Tibial nerve (tissue), 4 donors: ENCODE measurements at regions not wholly inside any gene's neighbourhood (a gene's known extent, or its start where the extent isn't known, plus 50 kb on each side); places are given as distances from the start of the nearest gene placed in this dataset.

Experiments used
- DNase-seq, 2 donors: peaks; one replicate each; pipeline ENCODE4 v3.0.0-alpha.2; 2019; ENCODE audit warnings: low spot score in 2 of 2
- H3K27ac ChIP-seq, 4 donors: fragments of 200-600 bp; sonication (generic) in 3 of 4; one replicate each; pipeline ENCODE4 v1.5.1; 2017 to 2019; ENCODE audit warnings: mild to moderate bottlenecking in 1 of 4
- H3K27me3 ChIP-seq, 2 donors: fragments of 200-600 bp; sonication (generic) in 1 of 2; one replicate each; pipeline versions ENCODE4 v1.5.1 to v1.6.0; 2017 to 2019
- H3K36me3 ChIP-seq, 3 donors: fragments of 200-600 bp; sonication (generic); one replicate each; pipeline ENCODE4 v1.5.1; 2018 to 2019
- H3K4me1 ChIP-seq, 4 donors: fragments of 200-600 bp; sonication (generic) in 3 of 4; one replicate each; pipeline ENCODE4 v1.5.1; 2017 to 2019
- H3K4me3 ChIP-seq, 4 donors: fragments of 200-600 bp; sonication (generic) in 3 of 4; one replicate each; pipeline ENCODE4 v1.5.1; 2017 to 2019; ENCODE audit warnings: mild to moderate bottlenecking in 1 of 4, moderate library complexity in 1 of 4
- H3K9me3 ChIP-seq, 4 donors: fragments of 200-600 bp; sonication (generic) in 3 of 4; one replicate each; pipeline ENCODE4 v1.5.1; 2017 to 2019
- EP300 ChIP-seq, 2 donors: sonication (generic); formaldehyde crosslinking; IDR thresholded peaks; one replicate each; pipeline ENCODE4 v1.6.1; 2017; ENCODE audit warnings: antibody characterized with exemption in 2 of 2, mild to moderate bottlenecking in 1 of 2
- POLR2A ChIP-seq, 2 donors: fragments of 450-650 bp; IDR thresholded peaks; one replicate each; pipeline ENCODE4 v1.6.1; 2017; ENCODE audit warnings: antibody characterized with exemption in 2 of 2, mild to moderate bottlenecking in 2 of 2, moderate library complexity in 2 of 2
- WGBS, 2 donors: methylation state at CpG; one replicate each; pipeline ENCODE4 v1.1.5; 2018; 5-methylcytosine and 5-hydroxymethylcytosine counted together
- TF ChIP-seq, protein P1 (sequence below), 5 experiments: fragments of 200-600 bp in 3 of 5; fragments of 450-650 bp in 2 of 5; sonication (generic) in 3 of 5; IDR thresholded peaks; one replicate each; pipeline ENCODE4 v1.5.1; 2016 to 2019; ENCODE audit warnings: antibody characterized with exemption in 5 of 5, mild to moderate bottlenecking in 3 of 5, moderate library complexity in 2 of 5

- peak in 1 of 2 donors; percentile 34 for DNase-seq
- 69 to 72% methylated on average over 31 to 32 of the region's 32 CpGs for WGBS, 2 donors
These were observed 238.9 kb downstream of the ERMARD start for GRCh38 chr6:169990095-169991030.

GRCh38 chr6:169989594-169989993, 238.2 kb downstream of the ERMARD start:
- TF ChIP-seq EP300 (IDR thresholded peaks at IDR 0.05) (no peak), POLR2A (IDR thresholded peaks at IDR 0.05) (no peak)
- TF ChIP-seq, protein P1, sequence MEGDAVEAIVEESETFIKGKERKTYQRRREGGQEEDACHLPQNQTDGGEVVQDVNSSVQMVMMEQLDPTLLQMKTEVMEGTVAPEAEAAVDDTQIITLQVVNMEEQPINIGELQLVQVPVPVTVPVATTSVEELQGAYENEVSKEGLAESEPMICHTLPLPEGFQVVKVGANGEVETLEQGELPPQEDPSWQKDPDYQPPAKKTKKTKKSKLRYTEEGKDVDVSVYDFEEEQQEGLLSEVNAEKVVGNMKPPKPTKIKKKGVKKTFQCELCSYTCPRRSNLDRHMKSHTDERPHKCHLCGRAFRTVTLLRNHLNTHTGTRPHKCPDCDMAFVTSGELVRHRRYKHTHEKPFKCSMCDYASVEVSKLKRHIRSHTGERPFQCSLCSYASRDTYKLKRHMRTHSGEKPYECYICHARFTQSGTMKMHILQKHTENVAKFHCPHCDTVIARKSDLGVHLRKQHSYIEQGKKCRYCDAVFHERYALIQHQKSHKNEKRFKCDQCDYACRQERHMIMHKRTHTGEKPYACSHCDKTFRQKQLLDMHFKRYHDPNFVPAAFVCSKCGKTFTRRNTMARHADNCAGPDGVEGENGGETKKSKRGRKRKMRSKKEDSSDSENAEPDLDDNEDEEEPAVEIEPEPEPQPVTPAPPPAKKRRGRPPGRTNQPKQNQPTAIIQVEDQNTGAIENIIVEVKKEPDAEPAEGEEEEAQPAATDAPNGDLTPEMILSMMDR (IDR thresholded peaks at IDR 0.05), result no peak
- no peaks in the 10 kb centered on the region for H3K4me1 ChIP-seq
- H3K27me3 ChIP-seq, result no peaks in the 10 kb centered on the region
- 77 to 85% methylated on average over 8 of the region's 8 CpGs for WGBS, 2 donors
- H3K9me3 ChIP-seq, result no peaks in the 10 kb centered on the region
- no peak overlapping the region for H3K27ac ChIP-seq
- no peaks in the 10 kb centered on the region for H3K36me3 ChIP-seq
- DNase-seq, result no peak
- H3K4me3 ChIP-seq, result no peak overlapping the region

More at GRCh38 chr6:169990095-169991030, 238.9 kb downstream of the ERMARD start:
- H3K27me3 ChIP-seq, result no peaks in the 10 kb centered on the region
- no peak overlapping the region for H3K4me3 ChIP-seq
- no peaks in the 10 kb centered on the region for H3K4me1 ChIP-seq
- H3K9me3 ChIP-seq, result no peaks in the 10 kb centered on the region
- no peaks in the 10 kb centered on the region for H3K36me3 ChIP-seq
- TF ChIP-seq EP300 (IDR thresholded peaks at IDR 0.05) (peak in 1 of 2 donors; percentile 47), POLR2A (IDR thresholded peaks at IDR 0.05) (no peak)
- TF ChIP-seq, protein P1 (IDR thresholded peaks at IDR 0.05), result peak in 1 of 5 experiments; percentile 14
- no peak overlapping the region for H3K27ac ChIP-seq

DNA sequence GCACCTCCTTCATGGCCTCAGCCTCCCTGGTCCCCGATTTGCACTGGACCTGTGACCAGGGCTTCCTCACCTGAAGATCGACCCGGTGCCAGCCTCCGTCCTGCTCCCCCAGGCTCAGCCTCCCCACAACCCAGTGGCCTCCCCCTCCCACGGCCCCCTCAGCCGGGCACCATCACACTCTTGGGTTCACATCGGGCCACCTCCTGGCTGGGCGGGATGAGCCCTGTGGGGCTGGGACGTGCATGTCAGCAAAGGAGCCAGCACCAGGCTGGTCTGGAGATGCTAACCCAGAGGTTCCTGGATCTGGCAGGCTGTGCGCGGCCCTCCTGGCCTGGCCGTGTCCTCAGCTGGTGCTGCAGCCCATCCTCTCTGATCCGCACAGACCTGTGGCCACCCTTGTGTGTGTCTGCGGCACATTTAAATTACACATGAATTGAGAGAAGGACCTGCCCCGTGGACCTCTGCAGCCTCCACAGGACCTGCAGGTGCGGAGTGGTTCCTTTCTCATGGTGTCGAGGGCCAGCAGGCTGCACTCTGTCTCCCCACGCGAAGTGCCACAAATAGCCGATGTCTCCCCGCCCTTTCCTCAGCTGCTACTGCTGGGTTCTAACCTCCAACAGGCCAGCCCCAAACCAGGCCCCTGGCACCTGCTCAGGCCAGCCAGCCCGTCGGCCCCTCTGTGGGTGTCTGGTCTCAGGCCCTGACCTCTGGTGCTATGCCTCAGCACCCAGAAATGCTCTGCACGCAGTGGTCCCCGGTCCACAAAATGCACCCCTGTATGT, 237.5 kb downstream of the ERMARD start:
- Histone ChIP-seq H3K9me3 (no peaks in the 10 kb centered on the region), H3K4me3 (no peak overlapping the region), H3K36me3 (no peaks in the 10 kb centered on the region), H3K4me1 (no peaks in the 10 kb centered on the region), H3K27ac (no peak overlapping the region), H3K27me3 (no peaks in the 10 kb centered on the region)
- DNase-seq, result no peak
- TF ChIP-seq POLR2A (IDR thresholded peaks at IDR 0.05), result no peak
- TF ChIP-seq, protein P1 (IDR thresholded peaks at IDR 0.05), result no peak
- TF ChIP-seq EP300 (IDR thresholded peaks at IDR 0.05), result no peak
- WGBS, 2 donors, result 92 to 93% methylated on average over 25 of the region's 25 CpGs

DNA sequence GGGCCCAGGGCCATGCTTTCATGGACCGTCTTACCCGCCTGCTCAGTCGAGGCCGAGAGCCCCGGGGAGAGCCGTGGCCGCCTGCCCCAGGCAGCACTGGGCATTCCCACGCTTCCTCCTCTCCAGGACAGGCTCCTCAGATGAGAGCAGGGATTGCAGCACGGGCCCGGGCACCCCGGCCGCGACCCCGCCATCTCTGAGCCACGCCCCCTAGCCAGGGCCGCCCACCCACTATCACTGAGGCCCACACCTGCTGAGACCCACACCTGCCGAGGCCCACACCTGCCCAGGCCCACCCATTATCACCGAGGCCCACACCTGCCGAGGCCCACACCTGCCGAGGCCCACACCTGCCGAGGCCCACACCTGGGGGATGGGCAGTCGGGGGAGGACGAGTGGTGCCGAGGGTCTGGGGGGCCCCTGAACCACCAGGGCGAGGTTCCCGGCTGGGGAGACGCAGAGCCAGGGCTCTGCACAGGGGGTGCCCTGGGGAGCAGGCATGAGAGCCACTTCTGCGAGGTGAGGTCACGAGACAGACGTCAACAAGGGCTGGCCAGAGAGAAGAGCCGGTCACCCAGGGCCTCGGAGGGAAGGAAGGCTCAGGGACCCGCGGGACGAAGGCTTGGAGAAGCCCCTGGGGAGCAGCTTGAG, 235.6 kb downstream of the ERMARD start:
- Histone ChIP-seq H3K4me1 (no peaks in the 10 kb centered on the region), H3K9me3 (no peaks in the 10 kb centered on the region), H3K27ac (no peak overlapping the region), H3K27me3 (no peaks in the 10 kb centered on the region), H3K36me3 (no peaks in the 10 kb centered on the region), H3K4me3 (no peak overlapping the region)
- no peak for DNase-seq
- TF ChIP-seq POLR2A (IDR thresholded peaks at IDR 0.05), result no peak
- TF ChIP-seq EP300 (IDR thresholded peaks at IDR 0.05), result no peak
- TF ChIP-seq, protein P1 (IDR thresholded peaks at IDR 0.05), result no peak
- 81 to 83% methylated on average over 28 to 35 of the region's 35 CpGs for whole genome bisulfite sequencing, 2 donors
